ENCODE measurements at regions not wholly inside any gene's neighbourhood (a gene's known extent, or its start where the extent isn't known, plus 50 kb on each side); places are given as distances from the start of the nearest gene placed in this dataset.

GRCh38 chr10:2054728-2055127, 317.4 kb upstream of the ADARB2 start:
- H3K4me1 ChIP-seq (ENCODE audit: low read depth): no peaks in the 10 kb centered on the region
- no peaks in the 10 kb centered on the region for H3K36me3 ChIP-seq
- no peak overlapping the region for H3K4me3 ChIP-seq
- H3K27ac ChIP-seq: no peak overlapping the region
- H3K9me3 ChIP-seq (ENCODE audit: low read depth): no peaks in the 10 kb centered on the region
- H3K27me3 ChIP-seq: no peaks in the 10 kb centered on the region
- DNase-seq (ENCODE audit: low read depth in 1 of 2, low spot score in 1 of 2): no peak
- no peak for TF ChIP-seq CTCF (IDR thresholded peaks at IDR 0.05; ENCODE audit: low read depth, low read length)

- Histone ChIP-seq H3K36me3 (no peaks in the 10 kb centered on the region), H3K27ac (no peak overlapping the region), H3K4me1 (ENCODE audit: low read depth) (no peaks in the 10 kb centered on the region), H3K4me3 (no peak overlapping the region), H3K27me3 (no peaks in the 10 kb centered on the region), H3K9me3 (ENCODE audit: low read depth) (no peaks in the 10 kb centered on the region)
- DNase-seq (ENCODE audit: low read depth in 1 of 2, low spot score in 1 of 2): no peak
- TF ChIP-seq CTCF (IDR thresholded peaks at IDR 0.05; ENCODE audit: low read depth, low read length): no peak
Measured at GRCh38 chr10:2053805-2054204, 316.5 kb upstream of the ADARB2 start.

DNA sequence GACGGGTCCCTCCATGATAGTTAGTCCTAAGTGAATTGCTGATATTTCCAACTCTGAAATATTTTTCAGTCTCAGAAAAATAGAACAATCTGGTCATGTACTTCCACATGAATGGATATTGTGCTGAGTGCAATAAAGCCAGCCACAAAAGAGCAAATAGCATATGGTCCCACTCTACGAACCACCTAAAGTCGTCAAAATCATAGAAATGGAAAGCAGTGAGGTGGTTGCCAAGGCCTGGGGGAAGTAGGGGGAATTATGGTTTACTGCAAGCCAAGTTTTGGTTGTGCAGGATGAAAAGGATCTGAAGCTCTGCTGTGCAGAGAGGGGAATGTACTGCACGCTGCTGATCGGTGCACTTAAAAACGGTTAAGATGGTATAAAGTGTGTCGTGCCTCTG, 313.8 kb upstream of the ADARB2 start:
- no peaks in the 10 kb centered on the region for H3K27me3 ChIP-seq
- H3K36me3 ChIP-seq: no peaks in the 10 kb centered on the region
- H3K4me1 ChIP-seq (ENCODE audit: low read depth): no peaks in the 10 kb centered on the region
- H3K27ac ChIP-seq: no peak overlapping the region
- no peaks in the 10 kb centered on the region for H3K9me3 ChIP-seq (ENCODE audit: low read depth)
- no peak overlapping the region for H3K4me3 ChIP-seq
- no peak for TF ChIP-seq CTCF (IDR thresholded peaks at IDR 0.05; ENCODE audit: low read depth, low read length)
- no peak for DNase-seq (ENCODE audit: low read depth in 1 of 2, low spot score in 1 of 2)

GRCh38 chr10:2049560-2049959, 312.2 kb upstream of the ADARB2 start:
- no peaks in the 10 kb centered on the region for H3K4me1 ChIP-seq (ENCODE audit: low read depth)
- no peaks in the 10 kb centered on the region for H3K27me3 ChIP-seq
- H3K36me3 ChIP-seq: no peaks in the 10 kb centered on the region
- no peak for TF ChIP-seq CTCF (IDR thresholded peaks at IDR 0.05; ENCODE audit: low read depth, low read length)
- H3K9me3 ChIP-seq (ENCODE audit: low read depth): no peaks in the 10 kb centered on the region
- DNase-seq (ENCODE audit: low read depth in 1 of 2, low spot score in 1 of 2): no peak
- H3K27ac ChIP-seq: no peak overlapping the region
- no peak overlapping the region for H3K4me3 ChIP-seq

DNA sequence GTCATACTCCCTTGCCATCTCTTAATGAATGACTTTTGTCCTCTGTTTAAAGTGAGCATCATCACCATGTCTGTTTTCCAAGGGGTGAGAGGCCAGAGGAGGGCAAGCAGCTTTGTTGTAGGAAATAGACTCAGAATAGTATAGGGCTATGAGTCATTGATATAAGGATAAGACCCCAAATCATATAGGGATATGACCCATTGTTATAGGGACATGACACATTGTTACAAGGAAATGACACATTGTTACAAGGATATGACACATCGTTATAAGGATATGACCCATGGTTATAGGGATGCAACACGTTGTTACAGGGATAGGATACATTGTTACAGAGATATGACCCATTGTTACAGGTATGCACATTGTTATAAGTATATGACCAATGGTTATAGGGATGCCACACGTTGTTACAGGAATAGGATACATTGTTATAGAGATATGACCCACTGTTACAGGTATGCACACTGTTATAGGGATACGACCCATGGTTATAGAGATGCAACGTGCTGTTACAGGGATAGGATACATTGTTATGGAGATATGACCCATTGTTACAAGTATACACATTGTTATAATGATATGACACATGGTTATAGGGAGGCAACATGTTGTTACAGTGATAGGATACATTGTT, 311.1 kb upstream of the ADARB2 start:
- Histone ChIP-seq H3K9me3 (ENCODE audit: low read depth) (no peaks in the 10 kb centered on the region), H3K27me3 (no peaks in the 10 kb centered on the region), H3K36me3 (no peaks in the 10 kb centered on the region), H3K4me3 (no peak overlapping the region), H3K4me1 (ENCODE audit: low read depth) (no peaks in the 10 kb centered on the region), H3K27ac (no peak overlapping the region)
- TF ChIP-seq CTCF (IDR thresholded peaks at IDR 0.05; ENCODE audit: low read depth, low read length): no peak
- no peak for DNase-seq (ENCODE audit: low read depth in 1 of 2, low spot score in 1 of 2)

DNA sequence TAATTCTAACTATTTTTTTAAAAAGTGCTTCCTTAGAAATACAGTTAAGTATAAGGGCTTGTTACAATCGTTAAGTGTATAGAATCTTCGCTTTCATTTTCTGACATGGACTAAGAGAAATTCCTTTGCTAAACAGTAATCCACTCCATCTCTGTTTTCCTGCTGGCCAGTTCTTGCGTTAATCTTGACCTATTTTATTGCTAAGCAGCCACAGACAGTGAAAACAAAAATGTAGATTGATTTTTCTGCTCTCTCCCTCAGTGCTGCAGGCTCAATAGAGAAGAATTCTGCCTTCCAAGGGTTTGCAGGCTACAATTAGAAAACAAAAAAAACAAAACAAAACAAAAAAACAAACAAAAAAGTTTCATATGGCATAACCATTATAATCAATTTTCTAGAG, 310.4 kb upstream of the ADARB2 start:
- DNase-seq (ENCODE audit: low read depth in 1 of 2, low spot score in 1 of 2): no peak
- Histone ChIP-seq H3K4me1 (ENCODE audit: low read depth) (no peaks in the 10 kb centered on the region), H3K27ac (no peak overlapping the region), H3K9me3 (ENCODE audit: low read depth) (no peaks in the 10 kb centered on the region), H3K4me3 (no peak overlapping the region), H3K36me3 (no peaks in the 10 kb centered on the region), H3K27me3 (no peaks in the 10 kb centered on the region)
- TF ChIP-seq CTCF (IDR thresholded peaks at IDR 0.05; ENCODE audit: low read depth, low read length): no peak

All from cardiac muscle cell (in vitro differentiated cells and primary cell).